HL-60 (cell line): ENCODE measurements at regions not wholly inside any gene's neighbourhood (a gene's known extent, or its start where the extent isn't known, plus 50 kb on each side); places are given as distances from the start of the nearest gene placed in this dataset.

Experiments
- DNase-seq, 2 experiments: peaks; one replicate each; pipeline ENCODE4 v3.0.0-alpha.2; 2010 to 2020; ENCODE audit warnings: low read depth in 1 of 2, low spot score in 1 of 2
- H3K27ac ChIP-seq: fragments of 250-450 bp; sonication (Bioruptor Pico); replicated peaks from 2 replicates; pipeline ENCODE4 v1.5.1; 2020; ENCODE audit warnings: mild to moderate bottlenecking, moderate library complexity
- H3K27me3 ChIP-seq: fragments of 250-450 bp; sonication (Bioruptor Pico); 2 replicates; pipeline ENCODE4 v1.5.1; 2021; ENCODE audit warnings: mild to moderate bottlenecking, moderate library complexity; ENCODE audit not compliant: insufficient read depth, poor library complexity, severe bottlenecking
- H3K4me3 ChIP-seq: replicated peaks from 2 replicates; pipeline ENCODE4 v1.5.1; 2011; ENCODE audit warnings: mild to moderate bottlenecking, control low read depth, low read length; ENCODE audit not compliant: insufficient read depth
- GABPA ChIP-seq: IDR thresholded peaks from 2 replicates; pipeline ENCODE4 v1.6.1; 2012; ENCODE audit warnings: low read depth
- POLR2AphosphoS5 ChIP-seq: IDR thresholded peaks from 2 replicates; pipeline ENCODE4 v1.6.1; 2012; ENCODE audit warnings: low read depth
- SPI1 ChIP-seq: IDR thresholded peaks from 2 replicates; pipeline ENCODE4 v1.6.1; 2012; ENCODE audit warnings: low read depth, mild to moderate bottlenecking, borderline replicate concordance
- TF ChIP-seq, protein P1 (sequence below): IDR thresholded peaks from 2 replicates; pipeline ENCODE4 v1.6.1; 2012; ENCODE audit warnings: low read depth; ENCODE audit not compliant: insufficient replicate concordance
- TF ChIP-seq, protein P2 (sequence below): IDR thresholded peaks from one replicate; pipeline ENCODE4 v1.5.1; 2011; ENCODE audit warnings: low read length, control low read depth, inconsistent platforms; ENCODE audit not compliant: insufficient read depth

DNA sequence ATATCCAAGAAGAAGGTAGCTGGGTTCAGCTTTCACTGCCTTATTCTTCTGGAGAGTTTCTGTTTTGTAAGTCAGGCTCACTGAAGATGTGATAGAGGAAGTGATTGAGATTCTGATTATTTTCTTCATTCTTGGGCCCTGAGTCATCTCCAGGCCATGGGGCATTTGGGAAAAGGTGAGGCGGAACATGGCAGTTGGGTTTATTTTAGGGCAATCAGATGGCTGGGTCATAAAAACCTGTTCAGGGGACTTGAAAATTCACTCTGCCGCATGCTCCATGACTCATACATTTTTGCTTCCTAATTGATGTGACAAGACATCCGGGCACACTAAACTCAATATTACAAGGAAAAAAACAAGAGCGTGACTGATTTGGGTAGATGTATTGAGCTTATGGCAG lies 265.7 kb upstream of the KLF4 start:
- Histone ChIP-seq H3K27me3 (no peaks in the 10 kb centered on the region), H3K27ac (no peak overlapping the region), H3K4me3 (no peak overlapping the region)
- peak in 1 of 2 experiments; percentile 55 for DNase-seq
- TF ChIP-seq GABPA (no peak), SPI1 (0 out of 2 replicates have a peak, but pooled peaks have one; percentile 26)

GRCh38 chr9:107751567-107752210 lies 262.1 kb upstream of the KLF4 start:
- no peak for DNase-seq
- Histone ChIP-seq H3K27ac (no peak overlapping the region), H3K4me3 (no peak overlapping the region), H3K27me3 (no peaks in the 10 kb centered on the region)
- no peak for TF ChIP-seq GABPA
- TF ChIP-seq, protein P1, sequence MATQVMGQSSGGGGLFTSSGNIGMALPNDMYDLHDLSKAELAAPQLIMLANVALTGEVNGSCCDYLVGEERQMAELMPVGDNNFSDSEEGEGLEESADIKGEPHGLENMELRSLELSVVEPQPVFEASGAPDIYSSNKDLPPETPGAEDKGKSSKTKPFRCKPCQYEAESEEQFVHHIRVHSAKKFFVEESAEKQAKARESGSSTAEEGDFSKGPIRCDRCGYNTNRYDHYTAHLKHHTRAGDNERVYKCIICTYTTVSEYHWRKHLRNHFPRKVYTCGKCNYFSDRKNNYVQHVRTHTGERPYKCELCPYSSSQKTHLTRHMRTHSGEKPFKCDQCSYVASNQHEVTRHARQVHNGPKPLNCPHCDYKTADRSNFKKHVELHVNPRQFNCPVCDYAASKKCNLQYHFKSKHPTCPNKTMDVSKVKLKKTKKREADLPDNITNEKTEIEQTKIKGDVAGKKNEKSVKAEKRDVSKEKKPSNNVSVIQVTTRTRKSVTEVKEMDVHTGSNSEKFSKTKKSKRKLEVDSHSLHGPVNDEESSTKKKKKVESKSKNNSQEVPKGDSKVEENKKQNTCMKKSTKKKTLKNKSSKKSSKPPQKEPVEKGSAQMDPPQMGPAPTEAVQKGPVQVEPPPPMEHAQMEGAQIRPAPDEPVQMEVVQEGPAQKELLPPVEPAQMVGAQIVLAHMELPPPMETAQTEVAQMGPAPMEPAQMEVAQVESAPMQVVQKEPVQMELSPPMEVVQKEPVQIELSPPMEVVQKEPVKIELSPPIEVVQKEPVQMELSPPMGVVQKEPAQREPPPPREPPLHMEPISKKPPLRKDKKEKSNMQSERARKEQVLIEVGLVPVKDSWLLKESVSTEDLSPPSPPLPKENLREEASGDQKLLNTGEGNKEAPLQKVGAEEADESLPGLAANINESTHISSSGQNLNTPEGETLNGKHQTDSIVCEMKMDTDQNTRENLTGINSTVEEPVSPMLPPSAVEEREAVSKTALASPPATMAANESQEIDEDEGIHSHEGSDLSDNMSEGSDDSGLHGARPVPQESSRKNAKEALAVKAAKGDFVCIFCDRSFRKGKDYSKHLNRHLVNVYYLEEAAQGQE: no peak
- TF ChIP-seq POLR2AphosphoS5: no peak
- no peak for TF ChIP-seq SPI1
- TF ChIP-seq, protein P2, sequence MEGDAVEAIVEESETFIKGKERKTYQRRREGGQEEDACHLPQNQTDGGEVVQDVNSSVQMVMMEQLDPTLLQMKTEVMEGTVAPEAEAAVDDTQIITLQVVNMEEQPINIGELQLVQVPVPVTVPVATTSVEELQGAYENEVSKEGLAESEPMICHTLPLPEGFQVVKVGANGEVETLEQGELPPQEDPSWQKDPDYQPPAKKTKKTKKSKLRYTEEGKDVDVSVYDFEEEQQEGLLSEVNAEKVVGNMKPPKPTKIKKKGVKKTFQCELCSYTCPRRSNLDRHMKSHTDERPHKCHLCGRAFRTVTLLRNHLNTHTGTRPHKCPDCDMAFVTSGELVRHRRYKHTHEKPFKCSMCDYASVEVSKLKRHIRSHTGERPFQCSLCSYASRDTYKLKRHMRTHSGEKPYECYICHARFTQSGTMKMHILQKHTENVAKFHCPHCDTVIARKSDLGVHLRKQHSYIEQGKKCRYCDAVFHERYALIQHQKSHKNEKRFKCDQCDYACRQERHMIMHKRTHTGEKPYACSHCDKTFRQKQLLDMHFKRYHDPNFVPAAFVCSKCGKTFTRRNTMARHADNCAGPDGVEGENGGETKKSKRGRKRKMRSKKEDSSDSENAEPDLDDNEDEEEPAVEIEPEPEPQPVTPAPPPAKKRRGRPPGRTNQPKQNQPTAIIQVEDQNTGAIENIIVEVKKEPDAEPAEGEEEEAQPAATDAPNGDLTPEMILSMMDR: no peak

GRCh38 chr9:107750741-107751566 lies 261.4 kb upstream of the KLF4 start:
- Histone ChIP-seq H3K4me3 (no peak overlapping the region), H3K27me3 (no peaks in the 10 kb centered on the region), H3K27ac (no peak overlapping the region)
- peak in 1 of 2 experiments; percentile 72 for DNase-seq
- TF ChIP-seq SPI1 (no peak), POLR2AphosphoS5 (no peak), GABPA (no peak)
- TF ChIP-seq, protein P1: no peak
- TF ChIP-seq, protein P2: no peak

- no peak for TF ChIP-seq POLR2AphosphoS5
- no peak for TF ChIP-seq SPI1
- no peak for TF ChIP-seq GABPA
- TF ChIP-seq, protein P2: no peak
- TF ChIP-seq, protein P1: no peak
- peak; percentile 36 to 63 for DNase-seq
- no peak overlapping the region for H3K4me3 ChIP-seq
- H3K27me3 ChIP-seq: no peaks in the 10 kb centered on the region
- no peak overlapping the region for H3K27ac ChIP-seq
Measured at GRCh38 chr9:107749787-107750444, 260.3 kb upstream of the KLF4 start.
